IPS DF 4.7 (cell line): ENCODE measurements at regions not wholly inside any gene's neighbourhood (a gene's known extent, or its start where the extent isn't known, plus 50 kb on each side); places are given as distances from the start of the nearest gene placed in this dataset.
"Not testable (repeated sequence)": the region's sequence is repeated elsewhere in the genome, so short reads cannot be mapped to it uniquely, and the experiment has no call there.

Experiments used
- DNase-seq: peaks from one replicate; pipeline ENCODE4 v3.0.0-alpha.2; 2013; ENCODE audit warnings: low spot score; ENCODE audit errors: extremely low read depth

DNA sequence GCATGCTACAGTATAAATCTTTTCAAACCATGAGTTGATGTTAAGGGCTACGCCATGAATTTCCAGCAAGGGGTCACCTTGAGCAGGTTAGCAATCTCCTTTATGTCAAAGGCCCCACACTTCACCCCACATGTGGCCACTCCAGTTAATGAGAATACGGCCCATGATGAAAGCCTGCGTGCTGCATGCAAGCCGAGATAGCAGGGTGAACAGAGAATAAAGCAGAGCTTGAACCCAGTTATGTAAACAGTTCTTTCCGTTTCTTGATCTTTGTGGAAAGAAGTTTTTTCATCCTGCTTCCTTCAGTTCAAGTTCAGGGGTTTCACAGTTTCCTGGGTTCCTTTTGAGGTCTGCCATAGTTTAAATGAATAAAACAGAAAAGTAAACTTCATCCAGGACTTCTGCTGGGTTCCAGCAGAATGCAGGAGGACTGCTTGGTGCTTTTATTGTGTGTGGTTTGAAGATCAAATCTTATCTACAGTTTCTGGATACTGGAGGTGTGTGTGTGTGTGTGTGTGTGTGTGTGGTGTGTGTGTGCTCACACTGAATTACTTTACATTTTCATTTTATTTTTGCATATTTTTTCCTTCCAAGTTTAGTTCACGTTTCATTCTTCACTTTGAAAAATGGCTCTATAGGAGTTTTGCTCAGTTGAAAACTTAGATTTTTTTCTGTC is 87.1 kb downstream of the HMHB1 start:
- DNase-seq: no peak

DNA sequence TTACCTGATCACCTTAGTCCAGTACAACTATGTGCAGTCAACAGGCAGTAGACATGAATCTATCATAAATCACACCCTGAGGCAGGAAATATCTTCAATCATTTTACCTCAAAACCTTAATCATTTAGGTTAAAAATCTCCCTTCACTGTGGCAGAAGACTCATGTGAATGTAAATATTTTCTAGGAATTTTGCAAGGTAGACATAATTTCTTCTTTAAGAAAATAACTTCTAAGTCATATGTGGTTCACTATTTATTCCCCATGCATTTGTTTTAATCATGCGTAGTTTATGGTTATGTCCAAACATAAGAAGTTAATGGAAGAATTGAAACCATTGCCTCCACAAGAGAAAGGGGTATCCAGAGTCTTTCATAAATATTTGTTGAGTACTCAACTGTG is 97.0 kb downstream of the HMHB1 start:
- DNase-seq: no peak

GRCh38 chr5:143913008-143913752 is 101.2 kb downstream of the HMHB1 start:
- DNase-seq: no peak

GRCh38 chr5:143914756-143915155 is 102.8 kb downstream of the HMHB1 start:
- DNase-seq: no peak

- DNase-seq: no peak
These were observed 104.5 kb downstream of the HMHB1 start for GRCh38 chr5:143916451-143916850.

GRCh38 chr5:143918961-143919360 is 107.0 kb downstream of the HMHB1 start:
- no peak for DNase-seq

DNA sequence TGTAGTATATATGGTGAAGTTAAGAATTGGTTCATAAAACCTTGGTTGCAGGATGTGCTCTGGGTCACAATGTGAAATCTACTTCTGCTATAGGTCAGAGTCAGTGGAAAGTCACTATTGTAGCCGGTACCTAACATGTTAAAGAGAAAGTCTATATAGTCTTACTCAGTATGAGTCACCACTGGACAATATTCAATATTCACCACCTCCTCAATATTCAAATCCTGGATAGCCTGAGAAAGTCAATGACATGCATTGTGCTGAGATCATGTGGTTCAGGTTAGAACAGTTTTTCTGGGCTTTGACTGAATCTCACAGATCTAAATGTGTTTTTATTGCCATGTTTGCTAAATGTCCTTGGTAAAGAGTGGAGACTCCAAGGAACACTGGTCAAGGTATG is 108.8 kb downstream of the HMHB1 start:
- no peak for DNase-seq

DNA sequence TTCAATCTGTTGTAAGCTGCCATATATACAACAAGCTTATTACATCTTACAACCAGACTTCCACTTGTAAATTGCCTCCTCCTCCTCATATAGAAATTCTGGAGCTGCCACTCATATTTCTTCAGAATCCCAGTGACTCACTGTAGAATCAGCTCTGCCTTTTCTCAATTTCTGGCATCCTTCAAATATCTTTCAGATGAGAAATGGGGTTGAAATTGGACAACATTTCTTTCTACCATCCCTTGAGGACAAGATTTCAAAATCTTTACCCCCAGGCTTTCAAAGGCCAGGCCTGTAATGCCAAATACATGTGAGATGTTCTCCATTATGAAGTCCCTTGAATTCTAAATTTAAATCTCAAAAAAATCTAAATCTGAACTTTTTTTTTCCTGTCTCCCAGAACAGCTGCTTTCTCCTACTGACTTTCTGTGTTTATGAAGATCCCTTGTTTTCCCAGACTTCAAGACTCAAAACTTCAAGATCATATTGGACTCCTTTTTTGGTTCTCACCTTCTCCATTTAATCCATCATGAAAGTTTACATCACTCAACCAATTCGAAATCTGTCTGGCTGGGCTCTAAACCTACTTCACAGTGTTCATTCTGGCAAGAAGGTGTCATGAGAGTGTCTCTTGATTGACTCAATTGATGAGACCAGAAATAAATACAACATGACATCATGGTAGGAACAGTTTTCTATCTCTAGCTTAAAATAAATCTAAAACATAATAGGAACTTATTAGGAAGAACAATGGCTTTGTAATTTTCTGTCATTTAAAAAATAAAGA is 109.8 kb downstream of the HMHB1 start:
- no peak for DNase-seq

GRCh38 chr5:143922718-143923117 is 110.8 kb downstream of the HMHB1 start:
- DNase-seq: no peak

GRCh38 chr5:143923634-143924266 is 111.8 kb downstream of the HMHB1 start:
- no peak for DNase-seq

GRCh38 chr5:143924311-143924978 is 112.5 kb downstream of the HMHB1 start:
- no peak for DNase-seq

DNA sequence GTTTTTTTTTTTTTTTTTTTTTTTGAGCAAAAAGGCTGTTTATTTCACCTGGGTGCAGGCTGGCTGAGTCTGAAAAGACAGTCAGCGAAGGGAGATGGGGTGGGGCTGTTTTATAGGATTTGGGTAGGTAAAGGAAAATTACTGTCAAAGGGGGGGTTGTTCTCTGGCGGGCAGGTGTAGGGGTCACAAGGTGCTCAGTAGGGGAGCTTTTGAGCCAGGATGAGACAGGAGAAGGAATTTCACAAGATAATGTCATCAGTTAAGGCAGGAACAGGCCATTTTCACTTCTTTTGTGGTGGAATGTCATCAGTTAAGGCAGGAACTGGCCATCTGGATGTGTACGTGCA is 113.0 kb downstream of the HMHB1 start:
- not testable (repeated sequence) for DNase-seq

DNA sequence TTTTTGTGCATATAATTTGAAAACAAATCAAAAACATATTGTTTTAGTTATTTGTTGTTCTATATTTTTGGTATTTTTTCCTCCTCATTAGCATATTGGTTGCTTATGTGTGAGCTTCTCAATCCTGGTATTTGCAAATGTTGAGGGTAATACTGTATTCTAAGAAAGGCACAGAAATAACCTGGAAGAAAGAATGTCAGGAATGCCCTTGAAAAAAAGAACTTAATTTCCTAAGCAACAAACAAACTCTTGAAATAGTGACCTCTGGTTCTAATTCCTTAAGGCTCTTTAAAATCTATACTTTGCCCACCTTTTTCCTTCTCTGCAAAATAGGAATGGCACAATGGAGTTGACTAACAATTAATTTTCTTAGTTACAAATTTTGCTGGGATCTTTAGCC is 117.5 kb downstream of the HMHB1 start:
- no peak for DNase-seq

DNA sequence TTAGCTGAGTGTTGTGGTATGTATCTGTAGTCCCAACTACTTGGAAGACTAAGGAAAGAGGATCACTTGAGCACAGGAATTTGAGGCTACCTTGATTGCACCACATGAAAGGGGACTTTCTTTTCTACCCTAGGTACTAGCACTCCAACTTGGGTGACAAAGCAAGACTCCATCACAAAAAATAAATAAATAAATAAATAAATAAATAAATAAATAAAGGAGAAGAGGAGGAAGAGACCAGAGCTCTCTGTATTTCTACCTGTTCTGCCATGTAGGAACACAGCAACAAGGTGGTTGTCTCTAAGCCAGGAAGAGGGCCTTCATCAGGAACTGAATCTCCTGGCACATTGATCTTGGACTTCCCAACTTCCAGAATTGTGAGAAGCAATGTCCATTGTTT is 118.6 kb downstream of the HMHB1 start:
- no peak for DNase-seq

GRCh38 chr5:143931476-143931875 is 119.5 kb downstream of the HMHB1 start:
- DNase-seq: no peak

- no peak for DNase-seq
These were observed 120.0 kb downstream of the HMHB1 start for GRCh38 chr5:143931986-143932385.

GRCh38 chr5:143932584-143932983 is 120.6 kb downstream of the HMHB1 start:
- DNase-seq: no peak

DNA sequence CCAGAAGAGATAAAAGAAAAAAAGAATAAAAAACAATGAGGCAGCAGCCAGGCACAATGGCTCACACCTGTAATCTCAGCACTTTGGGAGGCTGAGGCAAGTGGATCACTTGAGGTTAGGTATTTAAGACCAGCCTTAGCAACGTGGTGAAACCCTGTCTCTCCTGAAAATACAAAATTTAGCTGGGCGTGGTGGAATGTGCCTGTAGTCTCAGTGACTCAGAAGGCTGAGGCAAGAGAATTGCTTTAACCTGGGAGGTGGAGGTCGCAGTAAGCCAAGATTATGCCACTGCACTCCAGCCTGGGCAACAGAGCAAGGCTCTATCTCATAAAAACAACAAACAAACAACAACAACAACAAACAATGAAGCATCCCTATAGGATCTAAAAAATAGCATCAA is 121.5 kb downstream of the HMHB1 start:
- DNase-seq: no peak

- DNase-seq: no peak
These were observed 122.9 kb downstream of the HMHB1 start for GRCh38 chr5:143934821-143935220.

GRCh38 chr5:143938230-143938629 is 126.3 kb downstream of the HMHB1 start:
- no peak for DNase-seq

DNA sequence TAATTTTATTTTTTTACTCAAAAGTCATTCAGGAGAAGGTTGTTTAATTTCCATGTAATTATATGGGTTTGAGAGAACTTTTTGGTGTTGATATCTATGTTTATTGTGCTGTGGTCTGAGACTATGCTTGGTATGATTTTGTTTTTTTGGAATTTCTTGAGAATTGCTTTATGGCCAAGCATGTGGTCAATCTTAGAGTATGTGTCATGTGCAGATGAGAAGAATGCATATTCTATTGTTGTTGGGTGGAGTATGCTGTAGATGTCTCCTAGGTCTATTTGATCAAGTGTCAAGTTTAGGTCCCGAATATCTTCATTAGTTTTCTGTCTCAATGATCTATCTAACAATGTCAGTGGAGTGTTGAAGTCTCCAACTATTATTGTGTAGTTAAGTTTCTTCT is 134.9 kb downstream of the HMHB1 start:
- no peak for DNase-seq
